ENCODE measurements at regions not wholly inside any gene's neighbourhood (a gene's known extent, or its start where the extent isn't known, plus 50 kb on each side); places are given as distances from the start of the nearest gene placed in this dataset.

DNA sequence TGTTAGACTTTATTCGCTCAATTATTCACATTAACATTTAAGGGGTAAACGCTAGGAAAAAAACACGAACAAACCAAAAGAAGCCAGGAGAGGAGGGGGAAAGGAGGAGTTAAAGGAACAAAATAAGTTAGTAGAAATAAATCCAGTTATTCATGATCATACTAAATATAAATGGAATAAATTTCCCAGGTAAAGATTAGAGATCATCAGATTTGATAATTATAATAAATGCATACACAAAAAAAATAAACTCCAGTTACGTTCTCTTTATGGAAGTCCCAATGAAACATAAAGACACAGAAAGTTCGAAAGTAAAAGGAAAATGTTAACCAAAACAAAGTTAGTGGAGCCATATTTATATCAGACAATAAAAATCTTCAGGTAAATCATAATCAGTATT, 568.7 kb upstream of the NOX3 start:
- 0 out of 3 replicates have a peak, but pooled peaks cover 4% of the 10 kb centered on the region for H3K9me3 ChIP-seq
- H3K4me3 ChIP-seq = no peak overlapping the region
- H3K27ac ChIP-seq = no peak overlapping the region
- CTCF ChIA-PET = no interaction called here
- DNase-seq (ENCODE audit: low read depth in 1 of 2, low spot score in 1 of 2) (no peak), ATAC-seq (no peak), FAIRE-seq (no peak)
- 61% methylated on average over 5 of the region's 5 CpGs for WGBS (ENCODE audit: missing lambda C conversion rate)
- TF ChIP-seq RCOR1 (IDR thresholded peaks at IDR 0.05; ENCODE audit: low read depth, low read length) = no peak
- no peak for TF ChIP-seq SMC3 (IDR thresholded peaks at IDR 0.05)
- TF ChIP-seq FOSB (CRISPR knock-in tag; IDR thresholded peaks at IDR 0.05) = no peak
- TF ChIP-seq, protein P1, sequence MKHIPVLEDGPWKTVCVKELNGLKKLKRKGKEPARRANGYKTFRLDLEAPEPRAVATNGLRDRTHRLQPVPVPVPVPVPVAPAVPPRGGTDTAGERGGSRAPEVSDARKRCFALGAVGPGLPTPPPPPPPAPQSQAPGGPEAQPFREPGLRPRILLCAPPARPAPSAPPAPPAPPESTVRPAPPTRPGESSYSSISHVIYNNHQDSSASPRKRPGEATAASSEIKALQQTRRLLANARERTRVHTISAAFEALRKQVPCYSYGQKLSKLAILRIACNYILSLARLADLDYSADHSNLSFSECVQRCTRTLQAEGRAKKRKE (CRISPR knock-in tag; IDR thresholded peaks at IDR 0.05; ENCODE audit: low read depth) = no peak
- no peak for TF ChIP-seq CEBPB (IDR thresholded peaks at IDR 0.05)
- no peak for TF ChIP-seq CHD2 (IDR thresholded peaks at IDR 0.05; ENCODE audit: low read length, partially characterized antibody)
- TF ChIP-seq HOXB13 (CRISPR knock-in tag; IDR thresholded peaks at IDR 0.05; ENCODE audit: low read depth) = no peak
- TF ChIP-seq, protein P2, sequence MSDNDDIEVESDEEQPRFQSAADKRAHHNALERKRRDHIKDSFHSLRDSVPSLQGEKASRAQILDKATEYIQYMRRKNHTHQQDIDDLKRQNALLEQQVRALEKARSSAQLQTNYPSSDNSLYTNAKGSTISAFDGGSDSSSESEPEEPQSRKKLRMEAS (IDR thresholded peaks at IDR 0.05) = no peak
- TF ChIP-seq, protein P3, sequence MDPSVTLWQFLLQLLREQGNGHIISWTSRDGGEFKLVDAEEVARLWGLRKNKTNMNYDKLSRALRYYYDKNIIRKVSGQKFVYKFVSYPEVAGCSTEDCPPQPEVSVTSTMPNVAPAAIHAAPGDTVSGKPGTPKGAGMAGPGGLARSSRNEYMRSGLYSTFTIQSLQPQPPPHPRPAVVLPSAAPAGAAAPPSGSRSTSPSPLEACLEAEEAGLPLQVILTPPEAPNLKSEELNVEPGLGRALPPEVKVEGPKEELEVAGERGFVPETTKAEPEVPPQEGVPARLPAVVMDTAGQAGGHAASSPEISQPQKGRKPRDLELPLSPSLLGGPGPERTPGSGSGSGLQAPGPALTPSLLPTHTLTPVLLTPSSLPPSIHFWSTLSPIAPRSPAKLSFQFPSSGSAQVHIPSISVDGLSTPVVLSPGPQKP (IDR thresholded peaks at IDR 0.05; ENCODE audit: low read depth, low read length) = no peak
- no peak for TF ChIP-seq JUN (IDR thresholded peaks at IDR 0.05)
- TF ChIP-seq POLR2A (IDR thresholded peaks at IDR 0.05; ENCODE audit: low read length) = no peak
- no peak for TF ChIP-seq RARB (CRISPR knock-in tag; IDR thresholded peaks at IDR 0.05)
- TF ChIP-seq, protein P4, sequence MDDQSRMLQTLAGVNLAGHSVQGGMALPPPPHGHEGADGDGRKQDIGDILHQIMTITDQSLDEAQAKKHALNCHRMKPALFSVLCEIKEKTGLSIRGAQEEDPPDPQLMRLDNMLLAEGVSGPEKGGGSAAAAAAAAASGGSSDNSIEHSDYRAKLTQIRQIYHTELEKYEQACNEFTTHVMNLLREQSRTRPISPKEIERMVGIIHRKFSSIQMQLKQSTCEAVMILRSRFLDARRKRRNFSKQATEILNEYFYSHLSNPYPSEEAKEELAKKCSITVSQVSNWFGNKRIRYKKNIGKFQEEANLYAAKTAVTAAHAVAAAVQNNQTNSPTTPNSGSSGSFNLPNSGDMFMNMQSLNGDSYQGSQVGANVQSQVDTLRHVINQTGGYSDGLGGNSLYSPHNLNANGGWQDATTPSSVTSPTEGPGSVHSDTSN (IDR thresholded peaks at IDR 0.05) = no peak
- no peak for TF ChIP-seq BHLHE40 (IDR thresholded peaks at IDR 0.05; ENCODE audit: low read depth, low read length)
- no peak for TF ChIP-seq ZFP36 (IDR thresholded peaks at IDR 0.05; ENCODE audit: borderline replicate concordance, partially characterized antibody)
- no peak for TF ChIP-seq ZNF302 (CRISPR knock-in tag; IDR thresholded peaks at IDR 0.05)
- TF ChIP-seq RFX5 (IDR thresholded peaks at IDR 0.05) = no peak
- no peak for TF ChIP-seq ESRRA (IDR thresholded peaks at IDR 0.05; ENCODE audit: borderline replicate concordance, low read length)
- no peak for TF ChIP-seq EHMT2 (IDR thresholded peaks at IDR 0.05; ENCODE audit: low read depth)
- H3K4me1 ChIP-seq = no peaks in the 10 kb centered on the region
- POLR2A ChIA-PET = no interaction called here
- H3K4me2 ChIP-seq = no peak overlapping the region

DNA sequence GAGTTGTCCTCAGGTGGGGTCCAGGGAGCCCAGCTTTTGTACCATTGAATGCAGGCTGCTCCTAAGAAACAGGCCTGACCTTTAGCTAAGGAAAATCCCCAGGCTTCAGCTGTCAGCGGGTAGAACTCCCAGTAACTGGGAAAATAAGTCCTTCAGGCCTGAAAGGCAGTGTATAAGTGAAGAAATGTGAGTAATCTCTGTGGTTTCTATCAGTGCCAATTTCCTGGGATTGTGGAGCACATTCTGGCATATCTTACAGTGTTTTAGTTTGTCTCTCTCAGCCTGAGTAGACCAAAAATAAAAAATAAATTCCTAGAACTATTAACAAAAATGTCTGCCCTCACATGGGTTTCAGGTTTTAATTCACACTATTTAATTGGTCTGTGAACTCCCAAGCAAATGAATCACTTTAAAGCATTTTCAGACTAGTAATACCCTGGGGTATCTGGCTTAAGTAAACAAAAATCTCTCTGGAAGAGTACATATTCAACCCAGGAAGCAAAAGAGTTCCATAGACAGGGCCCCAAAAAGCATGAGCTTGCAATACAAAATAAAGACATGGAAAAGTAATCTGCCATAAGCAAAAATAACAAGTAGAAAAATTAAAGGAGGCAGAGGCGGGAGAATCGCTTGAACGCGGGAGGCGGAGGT, 566.2 kb upstream of the NOX3 start:
- POLR2A ChIA-PET = no interaction called here
- Histone ChIP-seq H3K9me3 (0 out of 3 replicates have a peak, but pooled peaks cover 4% of the 10 kb centered on the region), H3K27ac (no peak overlapping the region), H3K4me3 (no peak overlapping the region), H3K4me2 (no peak overlapping the region), H3K4me1 (no peaks in the 10 kb centered on the region)
- CTCF ChIA-PET = no interaction called here
- FAIRE-seq = no peak
- 57% methylated on average over 6 of the region's 6 CpGs for WGBS (ENCODE audit: missing lambda C conversion rate)
- no peak for TF ChIP-seq ESRRA (IDR thresholded peaks at IDR 0.05; ENCODE audit: borderline replicate concordance, low read length)
- TF ChIP-seq KDM5A (IDR thresholded peaks at IDR 0.05) = no peak
- TF ChIP-seq MAFK (IDR thresholded peaks at IDR 0.05; ENCODE audit: partially characterized antibody) = no peak
- TF ChIP-seq HDAC2 (IDR thresholded peaks at IDR 0.05) = no peak
- DNase-seq (ENCODE audit: low read depth in 1 of 2, low spot score in 1 of 2) = no peak
- no peak for ATAC-seq

DNA sequence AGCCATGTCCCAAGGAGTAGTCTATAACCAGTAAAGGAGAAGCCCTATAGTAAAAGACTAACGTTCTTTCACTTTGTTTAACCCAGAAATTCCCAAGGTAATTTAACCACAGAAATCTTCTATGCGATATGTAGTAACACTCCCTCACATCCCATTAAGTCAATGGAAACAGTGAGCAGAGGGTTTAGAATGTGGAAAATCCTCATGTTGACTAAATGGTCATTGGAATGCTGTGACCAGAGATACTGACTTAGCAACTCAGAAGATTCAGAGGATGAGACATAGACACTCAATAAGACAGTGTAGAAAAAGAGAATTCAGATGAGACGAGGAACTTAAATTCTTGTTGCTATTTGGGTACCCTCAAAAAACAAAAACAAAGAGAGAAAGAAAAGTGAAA, 562.2 kb upstream of the NOX3 start:
- 40% methylated on average over 3 of the region's 3 CpGs for WGBS (ENCODE audit: missing lambda C conversion rate)
- no peaks in the 10 kb centered on the region for H3K4me1 ChIP-seq
- ATAC-seq (no peak), FAIRE-seq (no peak), DNase-seq (ENCODE audit: low read depth in 1 of 2, low spot score in 1 of 2) (no peak)
- no peak for TF ChIP-seq CEBPB (IDR thresholded peaks at IDR 0.05)
- TF ChIP-seq MAFK (IDR thresholded peaks at IDR 0.05; ENCODE audit: partially characterized antibody) = no peak
- no peak for TF ChIP-seq FOSL2 (IDR thresholded peaks at IDR 0.05)
- TF ChIP-seq FOSL2 (CRISPR knock-in tag; IDR thresholded peaks at IDR 0.05) = no peak
- TF ChIP-seq, protein P3 (IDR thresholded peaks at IDR 0.05; ENCODE audit: low read depth, low read length) = no peak
- TF ChIP-seq, protein P1 (CRISPR knock-in tag; IDR thresholded peaks at IDR 0.05; ENCODE audit: low read depth) = no peak
- no peak for TF ChIP-seq RNF2 (IDR thresholded peaks at IDR 0.05; ENCODE audit: borderline replicate concordance, low read depth)
- TF ChIP-seq HOXB5 (CRISPR knock-in tag; IDR thresholded peaks at IDR 0.05) = no peak
- no peak overlapping the region for H3K4me2 ChIP-seq
- H3K27ac ChIP-seq = no peak overlapping the region
- ChIA-PET POLR2A (no interaction called here), CTCF (no interaction called here)
- H3K9me3 ChIP-seq = no peaks in the 10 kb centered on the region
- H3K4me3 ChIP-seq = no peak overlapping the region

Data from A549 (cell line).